Breast epithelium (tissue), 4 donors: ENCODE measurements at regions not wholly inside any gene's neighbourhood (a gene's known extent, or its start where the extent isn't known, plus 50 kb on each side); places are given as distances from the start of the nearest gene placed in this dataset.

ENCODE experiments used
- DNase-seq, 2 donors: peaks; one replicate each; pipeline ENCODE4 v3.0.0-alpha.2; 2019; ENCODE audit warnings: low spot score in 2 of 2
- H3K27ac ChIP-seq, 2 donors: fragments of 200-600 bp; sonication (generic) in 1 of 2; one replicate each; pipeline ENCODE4 v1.5.1; 2016 to 2019; ENCODE audit warnings: mild to moderate bottlenecking in 1 of 2
- H3K27me3 ChIP-seq, 2 donors: fragments of 200-600 bp; sonication (generic) in 1 of 2; one replicate each; pipeline versions ENCODE4 v1.5.1 to v1.6.0; 2017 to 2019; ENCODE audit warnings: control low read depth in 1 of 2, mild to moderate bottlenecking in 1 of 2
- H3K36me3 ChIP-seq: fragments of 200-600 bp; one replicate; pipeline ENCODE4 v1.5.1; 2019
- H3K4me1 ChIP-seq, 2 donors: fragments of 200-600 bp; sonication (generic); one replicate each; pipeline ENCODE4 v1.5.1; 2016 to 2019; ENCODE audit warnings: control low read depth in 1 of 2
- H3K4me3 ChIP-seq, 3 donors: fragments of 200-600 bp; sonication (generic); 1 replicate in 2 of 3; 2 replicates in 1 of 3; pipeline ENCODE4 v1.5.1; 2016 to 2019; ENCODE audit warnings: mild to moderate bottlenecking in 3 of 3, moderate library complexity in 2 of 3
- H3K9me3 ChIP-seq, 2 donors: fragments of 200-600 bp; sonication (generic) in 1 of 2; one replicate each; pipeline ENCODE4 v1.5.1; 2016 to 2019; ENCODE audit warnings: control low read depth in 1 of 2
- CTCF ChIP-seq, 3 donors: fragments of 450-650 bp; IDR thresholded peaks; one replicate each; pipeline ENCODE4 v1.5.1; 2016 to 2017; ENCODE audit warnings: antibody characterized with exemption in 3 of 3, mild to moderate bottlenecking in 3 of 3, moderate library complexity in 3 of 3
- POLR2A ChIP-seq: fragments of 450-650 bp; IDR thresholded peaks from one replicate; pipeline ENCODE4 v1.6.1; 2016; ENCODE audit warnings: antibody characterized with exemption, mild to moderate bottlenecking, moderate library complexity
- POLR2AphosphoS5 ChIP-seq, 3 donors: sonication (generic); formaldehyde crosslinking; IDR thresholded peaks; one replicate each; pipeline ENCODE4 v1.6.1; 2017; ENCODE audit warnings: antibody characterized with exemption in 3 of 3
- intact Hi-C: fragments of 100-400 bp; cut with DNase I; formaldehyde crosslinking; loops from one replicate; pipeline ENCODE4 v1.15.1; 2023; ENCODE audit warnings: low total_unique reads

- Histone ChIP-seq H3K27me3 (no peaks in the 10 kb centered on the region), H3K4me3 (no peak overlapping the region), H3K4me1 (no peaks in the 10 kb centered on the region), H3K9me3 (no peaks in the 10 kb centered on the region), H3K27ac (no peak overlapping the region), H3K36me3 (no peaks in the 10 kb centered on the region)
- no peak for DNase-seq
- intact Hi-C loops: no loop called here
- TF ChIP-seq POLR2A: no peak
Observed at GRCh38 chr16:79347277-79347676, 253.3 kb downstream of the MAF start.

- Histone ChIP-seq H3K4me1 (no peaks in the 10 kb centered on the region), H3K27me3 (no peaks in the 10 kb centered on the region), H3K36me3 (no peaks in the 10 kb centered on the region), H3K4me3 (no peak overlapping the region), H3K9me3 (no peaks in the 10 kb centered on the region), H3K27ac (no peak overlapping the region)
- intact Hi-C loops: no loop called here
- TF ChIP-seq CTCF (IDR thresholded peaks at IDR 0.05) (no peak), POLR2AphosphoS5 (IDR thresholded peaks at IDR 0.05) (no peak), POLR2A (no peak)
- no peak for DNase-seq
Observed at GRCh38 chr16:79339863-79340262, 260.7 kb downstream of the MAF start.

GRCh38 chr16:79337906-79338305 lies 262.6 kb downstream of the MAF start:
- no peak for DNase-seq
- TF ChIP-seq POLR2AphosphoS5 (IDR thresholded peaks at IDR 0.05) (no peak), CTCF (IDR thresholded peaks at IDR 0.05) (no peak), POLR2A (no peak)
- Histone ChIP-seq H3K4me3 (no peak overlapping the region), H3K27me3 (no peaks in the 10 kb centered on the region), H3K27ac (no peak overlapping the region), H3K4me1 (no peaks in the 10 kb centered on the region), H3K9me3 (no peaks in the 10 kb centered on the region), H3K36me3 (no peaks in the 10 kb centered on the region)
- intact Hi-C loops: no loop called here

GRCh38 chr16:79336437-79337229 lies 263.9 kb downstream of the MAF start:
- Histone ChIP-seq H3K27me3 (no peaks in the 10 kb centered on the region), H3K4me1 (no peaks in the 10 kb centered on the region), H3K36me3 (no peaks in the 10 kb centered on the region), H3K27ac (no peak overlapping the region), H3K4me3 (no peak overlapping the region), H3K9me3 (no peaks in the 10 kb centered on the region)
- TF ChIP-seq POLR2AphosphoS5 (IDR thresholded peaks at IDR 0.05) (no peak), CTCF (IDR thresholded peaks at IDR 0.05) (no peak), POLR2A (no peak)
- intact Hi-C loops: no loop called here
- DNase-seq: no peak

- Histone ChIP-seq H3K4me3 (no peak overlapping the region), H3K9me3 (no peaks in the 10 kb centered on the region), H3K36me3 (no peaks in the 10 kb centered on the region), H3K27ac (no peak overlapping the region), H3K4me1 (no peaks in the 10 kb centered on the region), H3K27me3 (no peaks in the 10 kb centered on the region)
- TF ChIP-seq POLR2AphosphoS5 (IDR thresholded peaks at IDR 0.05) (no peak), POLR2A (no peak), CTCF (IDR thresholded peaks at IDR 0.05) (no peak)
- DNase-seq: no peak
- intact Hi-C loops: no loop called here
Observed at GRCh38 chr16:79334127-79334526, 266.4 kb downstream of the MAF start.

- DNase-seq: no peak
- H3K36me3 ChIP-seq: no peaks in the 10 kb centered on the region
- intact Hi-C loops: no loop called here
- no peaks in the 10 kb centered on the region for H3K9me3 ChIP-seq
- H3K4me3 ChIP-seq: no peak overlapping the region
- H3K27me3 ChIP-seq: no peaks in the 10 kb centered on the region
- TF ChIP-seq POLR2AphosphoS5 (IDR thresholded peaks at IDR 0.05): no peak
- no peak for TF ChIP-seq POLR2A
- TF ChIP-seq CTCF (IDR thresholded peaks at IDR 0.05): no peak
- H3K4me1 ChIP-seq: no peaks in the 10 kb centered on the region
- no peak overlapping the region for H3K27ac ChIP-seq
Observed at GRCh38 chr16:79331066-79331465, 269.5 kb downstream of the MAF start.
